ENCODE measurements at regions not wholly inside any gene's neighbourhood (a gene's known extent, or its start where the extent isn't known, plus 50 kb on each side); places are given as distances from the start of the nearest gene placed in this dataset.

DNA sequence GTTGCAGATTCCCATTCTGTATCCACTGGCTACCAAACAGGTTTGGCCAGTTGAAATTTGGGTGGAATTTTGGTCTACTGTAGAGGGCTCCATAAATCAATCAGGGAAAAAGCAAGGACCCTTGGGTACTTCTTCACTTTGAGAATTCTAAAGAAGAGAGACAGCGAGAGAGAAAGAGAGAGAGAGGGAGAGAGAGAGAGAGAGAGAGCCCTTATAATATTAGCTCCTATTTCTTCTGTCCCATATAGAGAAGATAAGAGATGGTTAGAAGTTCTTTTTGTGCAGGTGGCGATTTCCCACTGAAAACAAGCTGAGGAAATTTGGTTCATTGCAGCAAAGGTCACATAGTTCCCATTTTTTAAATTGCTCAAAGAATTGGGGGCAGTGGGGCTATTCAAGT, 88.6 kb upstream of the ZNF536 start:
- no peak for DNase-seq (ENCODE audit: low read depth, low spot score)
- no peak overlapping the region for H3K4me3 ChIP-seq (ENCODE audit: low read depth, low read length)
- H3K27me3 ChIP-seq (ENCODE audit: control insufficient read depth, insufficient read depth, low read length), result no peaks in the 10 kb centered on the region
- TF ChIP-seq, protein P1, sequence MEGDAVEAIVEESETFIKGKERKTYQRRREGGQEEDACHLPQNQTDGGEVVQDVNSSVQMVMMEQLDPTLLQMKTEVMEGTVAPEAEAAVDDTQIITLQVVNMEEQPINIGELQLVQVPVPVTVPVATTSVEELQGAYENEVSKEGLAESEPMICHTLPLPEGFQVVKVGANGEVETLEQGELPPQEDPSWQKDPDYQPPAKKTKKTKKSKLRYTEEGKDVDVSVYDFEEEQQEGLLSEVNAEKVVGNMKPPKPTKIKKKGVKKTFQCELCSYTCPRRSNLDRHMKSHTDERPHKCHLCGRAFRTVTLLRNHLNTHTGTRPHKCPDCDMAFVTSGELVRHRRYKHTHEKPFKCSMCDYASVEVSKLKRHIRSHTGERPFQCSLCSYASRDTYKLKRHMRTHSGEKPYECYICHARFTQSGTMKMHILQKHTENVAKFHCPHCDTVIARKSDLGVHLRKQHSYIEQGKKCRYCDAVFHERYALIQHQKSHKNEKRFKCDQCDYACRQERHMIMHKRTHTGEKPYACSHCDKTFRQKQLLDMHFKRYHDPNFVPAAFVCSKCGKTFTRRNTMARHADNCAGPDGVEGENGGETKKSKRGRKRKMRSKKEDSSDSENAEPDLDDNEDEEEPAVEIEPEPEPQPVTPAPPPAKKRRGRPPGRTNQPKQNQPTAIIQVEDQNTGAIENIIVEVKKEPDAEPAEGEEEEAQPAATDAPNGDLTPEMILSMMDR (IDR thresholded peaks at IDR 0.05; ENCODE audit: low read depth, low read length), result no peak
- POLR2A ChIA-PET, result no interaction called here
- peaks cover 46% of the 10 kb centered on the region for H3K9me3 ChIP-seq (ENCODE audit: control insufficient read depth, insufficient read depth, low read length)
- no peak overlapping the region for H3K27ac ChIP-seq (ENCODE audit: low read depth, low read length)
- CTCF ChIA-PET, result no interaction called here

DNA sequence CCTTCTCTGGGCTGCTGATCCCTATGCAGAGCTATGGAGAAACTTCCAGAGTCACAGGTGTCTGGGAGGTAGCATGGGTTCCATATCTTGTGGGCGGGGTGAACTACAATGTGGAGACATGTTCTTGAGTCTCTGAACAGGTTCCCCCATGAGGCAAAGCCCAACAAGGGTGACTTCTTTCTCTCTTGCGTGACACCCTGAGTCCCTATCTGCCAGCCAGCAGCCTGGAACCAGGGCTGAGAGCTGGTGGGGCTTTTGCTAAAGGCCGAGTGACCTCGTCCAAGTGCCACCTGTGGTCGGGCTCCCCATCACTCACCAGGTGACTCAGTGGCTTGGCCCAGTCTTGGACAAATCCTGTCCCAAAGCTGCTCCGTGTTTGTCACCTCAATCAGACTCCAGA, 88.0 kb upstream of the ZNF536 start:
- H3K4me3 ChIP-seq (ENCODE audit: low read depth, low read length), result no peak overlapping the region
- no peak overlapping the region for H3K27ac ChIP-seq (ENCODE audit: low read depth, low read length)
- DNase-seq (ENCODE audit: low read depth, low spot score), result no peak
- TF ChIP-seq, protein P1 (IDR thresholded peaks at IDR 0.05; ENCODE audit: low read depth, low read length), result no peak
- CTCF ChIA-PET, result no interaction called here
- H3K9me3 ChIP-seq (ENCODE audit: control insufficient read depth, insufficient read depth, low read length), result peaks cover 46% of the 10 kb centered on the region
- POLR2A ChIA-PET, result no interaction called here
- no peaks in the 10 kb centered on the region for H3K27me3 ChIP-seq (ENCODE audit: control insufficient read depth, insufficient read depth, low read length)

DNA sequence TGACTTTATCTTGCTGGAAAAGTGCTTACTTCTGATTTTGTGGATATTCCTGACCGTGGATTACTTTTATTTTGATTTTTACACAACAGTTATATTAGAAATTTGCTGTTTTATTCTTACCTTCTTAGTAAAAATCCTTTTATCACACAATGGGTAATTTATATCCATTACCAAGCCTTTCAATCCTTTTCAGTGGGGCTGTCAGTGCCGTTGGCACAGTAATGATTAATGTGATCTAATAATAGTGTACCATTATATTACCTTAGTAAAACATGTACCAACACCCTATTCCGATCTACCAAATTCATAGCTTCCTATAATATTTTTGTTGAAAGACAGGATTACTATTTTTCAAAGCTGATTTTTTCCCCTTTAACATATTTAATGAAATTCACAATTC, 87.3 kb upstream of the ZNF536 start:
- ChIA-PET POLR2A (no interaction called here), CTCF (no interaction called here)

DNA sequence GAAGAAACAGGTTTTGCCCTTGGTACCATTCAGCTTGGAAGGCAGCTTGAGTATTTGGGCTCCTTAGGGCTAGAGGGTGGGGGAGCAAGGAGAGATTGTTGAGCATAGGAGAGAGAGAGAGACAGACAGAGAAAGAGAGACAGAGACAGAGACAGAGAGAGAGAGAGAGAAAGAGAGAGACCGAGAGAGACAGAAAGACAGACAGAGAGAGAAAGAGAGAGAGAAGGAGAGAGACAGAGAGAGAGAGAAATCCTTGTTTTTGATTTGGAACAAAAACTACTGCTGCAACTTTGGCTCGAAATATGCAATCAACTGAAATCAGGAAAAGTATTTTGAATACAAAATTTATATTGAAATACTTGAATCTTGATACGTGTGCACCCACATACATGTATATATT, 85.8 kb upstream of the ZNF536 start:
- Histone ChIP-seq H3K27ac (ENCODE audit: low read depth, low read length) (no peak overlapping the region), H3K9me3 (ENCODE audit: control insufficient read depth, insufficient read depth, low read length) (peaks cover 35% of the 10 kb centered on the region), H3K27me3 (ENCODE audit: control insufficient read depth, insufficient read depth, low read length) (no peaks in the 10 kb centered on the region), H3K4me3 (ENCODE audit: low read depth, low read length) (no peak overlapping the region)
- ChIA-PET POLR2A (no interaction called here), CTCF (no interaction called here)
- DNase-seq (ENCODE audit: low read depth, low spot score), result no peak
- TF ChIP-seq, protein P1 (IDR thresholded peaks at IDR 0.05; ENCODE audit: low read depth, low read length), result no peak

More for the DNA sequence above, 87.3 kb upstream of the ZNF536 start:
- H3K9me3 ChIP-seq (ENCODE audit: control insufficient read depth, insufficient read depth, low read length), result peaks cover 46% of the 10 kb centered on the region
- TF ChIP-seq, protein P1 (IDR thresholded peaks at IDR 0.05; ENCODE audit: low read depth, low read length), result no peak
- DNase-seq (ENCODE audit: low read depth, low spot score), result no peak
- no peaks in the 10 kb centered on the region for H3K27me3 ChIP-seq (ENCODE audit: control insufficient read depth, insufficient read depth, low read length)
- H3K27ac ChIP-seq (ENCODE audit: low read depth, low read length), result no peak overlapping the region
- no peak overlapping the region for H3K4me3 ChIP-seq (ENCODE audit: low read depth, low read length)

DNA sequence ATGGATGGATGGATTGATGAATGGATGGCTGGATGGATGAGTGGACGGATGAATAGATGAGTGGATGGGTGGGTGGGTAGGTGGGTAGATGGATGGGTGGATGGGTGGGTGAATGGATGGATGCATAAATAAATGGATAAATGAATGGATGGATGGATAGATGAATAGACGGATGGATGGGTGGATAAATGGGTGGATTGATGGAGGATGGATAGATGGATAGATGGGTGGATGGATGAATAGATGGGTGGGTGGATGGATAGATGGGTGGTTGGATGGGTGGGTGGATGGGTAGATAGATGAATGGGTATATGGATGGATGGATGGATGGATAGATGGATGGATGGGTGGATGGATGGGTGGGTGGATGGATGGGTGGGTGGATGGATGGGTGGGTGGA, 84.9 kb upstream of the ZNF536 start:
- H3K27ac ChIP-seq (ENCODE audit: low read depth, low read length), result no peak overlapping the region
- no peak overlapping the region for H3K4me3 ChIP-seq (ENCODE audit: low read depth, low read length)
- ChIA-PET CTCF (no interaction called here), POLR2A (no interaction called here)
- H3K27me3 ChIP-seq (ENCODE audit: control insufficient read depth, insufficient read depth, low read length), result no peaks in the 10 kb centered on the region
- TF ChIP-seq, protein P1 (IDR thresholded peaks at IDR 0.05; ENCODE audit: low read depth, low read length), result no peak
- peaks cover 27% of the 10 kb centered on the region for H3K9me3 ChIP-seq (ENCODE audit: control insufficient read depth, insufficient read depth, low read length)
- DNase-seq (ENCODE audit: low read depth, low spot score), result no peak

All from AG04450 (cell line).